K562 (cell line): ENCODE measurements at regions not wholly inside any gene's neighbourhood (a gene's known extent, or its start where the extent isn't known, plus 50 kb on each side); places are given as distances from the start of the nearest gene placed in this dataset.

ENCODE experiments used
- COPS2 ChIP-seq: fragments of 450-650 bp; conservative IDR thresholded peaks from 2 replicates; pipeline ENCODE4 v1.6.1; 2016; ENCODE audit warnings: mild to moderate bottlenecking, moderate library complexity
- CREB3L1 ChIP-seq: fragments of 450-650 bp; IDR thresholded peaks from 2 replicates; pipeline ENCODE4 v1.6.1; 2014; ENCODE audit warnings: low read depth, mild to moderate bottlenecking, moderate library complexity, borderline replicate concordance
- CTBP1 ChIP-seq: fragments of 450-650 bp; IDR thresholded peaks from 2 replicates; pipeline ENCODE4 v1.6.1; 2016; ENCODE audit warnings: borderline replicate concordance
- CTCF ChIP-seq, 3 experiments: IDR thresholded peaks in 2 of 3; conservative IDR thresholded peaks in 1 of 3; 2 replicates each; pipeline ENCODE4 v1.5.1; 2011 to 2012; ENCODE audit warnings: low read length in 3 of 3, mild to moderate bottlenecking in 3 of 3, control low read depth in 2 of 3, improper control_type of control experiment in 1 of 3, inconsistent platforms in 1 of 3, low read depth in 1 of 3, mixed read lengths in 1 of 3, moderate library complexity in 1 of 3; ENCODE audit not compliant: insufficient read depth in 2 of 3
- HINFP ChIP-seq: fragments of 450-650 bp; conservative IDR thresholded peaks from 2 replicates; pipeline ENCODE4 v1.6.1; 2016; ENCODE audit warnings: missing genetic modification characterization, low read depth, mild to moderate bottlenecking, control low read depth, missing compliant biosample characterization
- NR3C1 ChIP-seq: sonication (generic); formaldehyde crosslinking; IDR thresholded peaks from 2 replicates; pipeline ENCODE4 v1.8.1; 2022; ENCODE audit warnings: missing genetic modification reagents
- SIX5 ChIP-seq, 2 experiments: IDR thresholded peaks; 2 replicates each; pipeline ENCODE4 v1.6.1; 2011; ENCODE audit warnings: low read length in 2 of 2, borderline replicate concordance in 1 of 2, low read depth in 1 of 2, mild to moderate bottlenecking in 1 of 2, moderate library complexity in 1 of 2; ENCODE audit not compliant: insufficient read depth in 1 of 2
- ZBTB40 ChIP-seq, 2 experiments: fragments of 450-650 bp in 1 of 2; sonication (generic) in 1 of 2; formaldehyde crosslinking in 1 of 2; IDR thresholded peaks; 2 replicates each; pipeline versions ENCODE4 v1.7.1 to v1.9.0; 2016 to 2022; ENCODE audit warnings: inconsistent platforms in 1 of 2, mild to moderate bottlenecking in 1 of 2, missing genetic modification reagents in 1 of 2
- TF ChIP-seq, protein P1 (sequence below): fragments of 250-450 bp; sonication (Bioruptor Pico); IDR thresholded peaks from 2 replicates; pipeline ENCODE4 v1.8.0; 2021; ENCODE audit warnings: borderline replicate concordance, mild to moderate bottlenecking, moderate library complexity; ENCODE audit not compliant: poor library complexity, severe bottlenecking

GRCh38 chr15:39312984-39313383 is 267.9 kb upstream of the THBS1 start:
- TF ChIP-seq SIX5 (IDR thresholded peaks at IDR 0.05; ENCODE audit: borderline replicate concordance in 1 of 2, insufficient read depth in 1 of 2, low read depth in 1 of 2, low read length in 2 of 2) = no peak
- no peak for TF ChIP-seq COPS2
- TF ChIP-seq CTBP1 = no peak
- peak in 2 of 3 experiments; percentile 24 to 34; a peak in 3 of 6 replicates for TF ChIP-seq CTCF (IDR thresholded peaks at IDR 0.05 in 2 of 3, conservative IDR thresholded peaks at IDR 0.05 in 1 of 3; ENCODE audit: insufficient read depth in 2 of 3, low read depth in 1 of 3, low read length in 3 of 3)
- TF ChIP-seq NR3C1 (CRISPR knock-in tag) = no peak
- no peak for TF ChIP-seq HINFP (tag)
- no peak for TF ChIP-seq CREB3L1
- no peak for TF ChIP-seq ZBTB40 (IDR thresholded peaks at IDR 0.05)
- TF ChIP-seq ZBTB40 (CRISPR knock-in tag; IDR thresholded peaks at IDR 0.05) = no peak
- TF ChIP-seq, protein P1, sequence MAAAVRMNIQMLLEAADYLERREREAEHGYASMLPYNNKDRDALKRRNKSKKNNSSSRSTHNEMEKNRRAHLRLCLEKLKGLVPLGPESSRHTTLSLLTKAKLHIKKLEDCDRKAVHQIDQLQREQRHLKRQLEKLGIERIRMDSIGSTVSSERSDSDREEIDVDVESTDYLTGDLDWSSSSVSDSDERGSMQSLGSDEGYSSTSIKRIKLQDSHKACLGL (CRISPR knock-in tag) = no peak
